NCI-H2107 treated with DMSO at 0.1 percent for 48 hours (cell line): ENCODE measurements at regions not wholly inside any gene's neighbourhood (a gene's known extent, or its start where the extent isn't known, plus 50 kb on each side); places are given as distances from the start of the nearest gene placed in this dataset.
"Not testable (repeated sequence)": the region's sequence is repeated elsewhere in the genome, so short reads cannot be mapped to it uniquely, and the experiment has no call there.

ENCODE experiments used
- DNase-seq: peaks from one replicate; lab custom pipeline; 2025; ENCODE audit not compliant: unreplicated experiment; lab: John Stamatoyannopoulos, UW

DNA sequence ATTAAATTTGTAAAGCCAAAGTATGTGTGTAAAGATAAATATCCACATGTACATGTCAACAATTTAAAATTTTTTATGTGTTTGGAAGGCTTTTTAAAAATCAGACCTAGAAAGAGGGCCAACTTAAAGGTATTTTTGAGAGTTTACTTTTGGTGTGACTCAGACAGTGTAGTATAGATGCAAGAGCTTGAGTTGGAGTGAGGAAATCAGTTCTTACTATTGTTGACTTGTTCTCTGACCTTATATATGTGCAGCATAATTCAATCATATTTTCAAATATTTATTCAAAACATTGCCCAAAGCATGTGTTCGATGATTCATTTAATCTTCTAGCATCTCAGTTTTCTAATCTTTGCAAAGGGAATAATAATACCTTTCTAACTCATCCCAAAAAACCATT, 243.7 kb upstream of the PRKCQ start:
- no peak for DNase-seq

- no peak for DNase-seq
Measured at GRCh38 chr10:6819301-6819700, 239.2 kb upstream of the PRKCQ start.

- no peak for DNase-seq
Measured at GRCh38 chr10:6817770-6818169, 237.7 kb upstream of the PRKCQ start.

DNA sequence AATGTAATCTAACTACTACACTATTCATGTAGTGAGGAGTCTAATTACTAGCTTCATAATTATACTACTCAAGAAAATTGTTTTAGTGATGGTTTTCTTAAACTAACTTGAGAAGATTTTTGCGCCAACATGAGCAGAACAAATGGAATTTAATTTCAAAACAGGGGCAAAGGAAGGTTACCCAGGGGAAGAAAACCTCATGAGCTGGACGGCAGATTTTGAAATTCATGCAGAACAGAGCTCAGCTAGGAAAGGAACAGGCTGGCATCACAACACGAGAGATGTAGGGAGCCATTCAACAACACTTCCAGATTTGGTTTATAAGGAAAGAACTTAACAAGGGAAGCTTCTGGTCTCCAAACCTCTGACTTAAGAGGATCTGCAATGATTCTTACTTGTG, 235.3 kb upstream of the PRKCQ start:
- DNase-seq: no peak

DNA sequence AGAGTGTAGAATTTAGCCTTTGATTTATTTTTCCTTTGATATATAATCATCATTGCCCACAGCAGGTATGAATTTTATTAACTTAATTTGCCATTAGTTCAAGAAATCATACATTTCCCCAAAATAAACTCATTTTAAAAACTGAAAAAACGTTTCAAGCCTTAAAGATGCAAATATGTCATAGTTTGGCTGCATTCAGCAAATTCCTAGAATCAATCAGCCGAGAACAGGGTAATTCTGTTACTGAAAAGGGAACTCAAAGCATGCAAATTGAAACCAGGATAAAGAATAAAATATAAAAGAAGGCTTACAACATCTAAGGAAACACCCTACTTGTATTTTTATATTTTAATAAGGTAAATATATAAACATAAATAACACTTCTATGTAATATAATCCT, 233.8 kb upstream of the PRKCQ start:
- DNase-seq: no peak

GRCh38 chr10:6813306-6813705, 233.2 kb upstream of the PRKCQ start:
- no peak for DNase-seq

DNA sequence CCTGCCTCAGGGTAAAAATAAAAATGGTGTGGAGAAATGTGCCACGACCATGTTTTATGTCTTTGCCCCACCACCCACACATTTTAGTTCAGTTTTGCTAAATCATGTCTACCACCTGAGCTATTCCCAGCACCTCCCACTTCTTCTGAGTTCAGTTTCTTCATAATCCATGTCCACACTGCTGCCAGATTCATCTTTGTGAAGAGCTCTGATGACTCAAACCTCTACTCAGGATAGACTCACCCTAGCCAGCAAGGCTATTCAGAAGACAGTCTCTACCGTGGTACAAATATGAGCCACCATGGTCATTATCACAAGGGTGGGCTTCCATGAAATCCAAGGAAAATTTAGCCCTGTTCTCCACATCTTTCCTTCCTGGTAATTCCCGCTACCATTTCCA, 231.1 kb upstream of the PRKCQ start:
- no peak for DNase-seq

DNA sequence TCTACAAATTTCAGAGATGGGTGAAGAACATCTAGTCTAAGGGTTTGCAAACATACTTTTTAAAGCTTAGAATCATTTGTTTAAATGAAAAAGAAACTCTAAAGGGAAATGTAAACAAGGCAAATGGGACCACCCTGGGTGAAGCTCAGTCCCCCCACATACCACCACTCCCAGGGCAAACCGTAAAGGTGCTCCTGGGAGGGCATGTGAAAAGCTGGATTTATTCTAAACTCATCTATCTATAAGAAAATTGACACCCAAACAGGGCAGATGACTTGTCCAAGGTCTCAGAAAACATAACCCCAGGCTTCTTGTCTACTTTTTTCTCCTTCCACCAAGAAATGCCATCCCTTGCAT, 223.3 kb upstream of the PRKCQ start:
- DNase-seq: no peak

DNA sequence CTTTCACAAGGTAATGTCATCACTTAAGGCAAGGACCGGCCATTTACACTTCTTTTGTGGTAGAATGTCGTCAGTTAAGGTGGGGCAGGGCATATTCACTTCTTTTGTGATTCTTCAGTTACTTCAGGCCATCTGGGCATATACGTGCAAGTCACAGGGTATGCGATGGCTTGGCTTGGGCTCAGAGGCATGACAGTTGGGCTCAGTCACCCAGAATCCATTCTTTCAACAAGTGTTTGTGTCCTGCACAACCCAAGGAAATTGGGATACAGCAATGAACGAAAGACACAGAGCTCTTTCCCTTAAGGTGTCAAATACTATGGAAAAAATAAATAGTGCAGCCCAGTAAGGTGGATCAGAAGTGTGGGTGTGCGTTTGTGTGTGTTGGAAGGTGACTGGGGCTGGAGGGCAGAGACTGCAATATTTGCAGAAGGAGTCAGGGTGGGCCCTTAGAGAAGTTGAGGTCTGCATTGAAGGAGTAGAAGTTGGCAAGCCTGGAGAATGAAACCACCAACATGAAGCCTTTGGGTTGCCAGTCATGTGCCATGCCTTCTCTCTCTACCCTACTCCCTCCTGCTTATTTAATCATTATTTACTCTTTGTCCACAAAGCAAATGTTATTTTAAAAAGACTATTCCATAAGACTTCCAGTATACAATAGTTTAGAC, 222.8 kb upstream of the PRKCQ start:
- no peak for DNase-seq

DNA sequence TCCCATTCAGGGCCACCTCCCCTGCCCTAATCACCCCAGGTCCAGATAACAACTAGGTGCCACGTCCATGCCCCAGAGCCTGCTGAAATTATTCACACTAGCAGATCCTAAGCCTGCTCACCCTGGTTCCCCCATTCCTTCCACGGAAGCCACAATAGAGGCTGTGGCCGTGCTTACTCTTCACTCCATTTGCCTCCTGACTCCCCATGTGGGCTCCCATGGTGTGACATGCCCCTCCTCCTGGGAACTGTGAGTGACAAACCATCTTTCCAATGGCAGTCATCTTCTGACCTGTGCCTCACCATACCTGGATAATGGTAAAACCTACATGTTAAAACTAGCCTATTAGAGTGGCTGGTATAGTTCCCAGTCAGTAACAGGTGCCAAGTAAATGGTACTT, 216.2 kb upstream of the PRKCQ start:
- no peak for DNase-seq

- no peak for DNase-seq
Measured at GRCh38 chr10:6795541-6795940, 215.5 kb upstream of the PRKCQ start.

- DNase-seq: not testable (repeated sequence)
Measured at GRCh38 chr10:6794841-6795240, 214.8 kb upstream of the PRKCQ start.

GRCh38 chr10:6794441-6794840, 214.4 kb upstream of the PRKCQ start:
- DNase-seq: no peak

GRCh38 chr10:6788731-6789130, 208.7 kb upstream of the PRKCQ start:
- no peak for DNase-seq

DNA sequence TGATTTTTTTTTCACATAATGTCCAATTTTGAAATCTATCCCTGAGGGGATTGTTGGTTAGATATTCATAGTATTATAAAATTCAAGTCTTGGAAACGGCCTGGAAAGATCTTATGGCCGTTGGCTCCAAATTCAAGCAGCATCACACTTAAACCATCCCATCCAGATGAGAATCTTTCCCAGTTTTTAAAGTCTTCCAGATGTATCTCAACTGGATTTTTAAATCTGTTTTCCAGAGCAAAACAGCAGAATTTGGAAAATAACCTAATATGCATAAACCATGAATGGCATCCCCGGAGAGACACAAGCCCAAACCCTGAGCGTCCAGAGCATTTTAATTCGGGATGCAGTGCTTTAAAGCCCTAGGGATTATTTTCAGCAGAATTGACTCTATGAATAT, 208.2 kb upstream of the PRKCQ start:
- DNase-seq: no peak

- no peak for DNase-seq
Measured at GRCh38 chr10:6787718-6788117, 207.6 kb upstream of the PRKCQ start.

GRCh38 chr10:6787091-6787490, 207.0 kb upstream of the PRKCQ start:
- no peak for DNase-seq

DNA sequence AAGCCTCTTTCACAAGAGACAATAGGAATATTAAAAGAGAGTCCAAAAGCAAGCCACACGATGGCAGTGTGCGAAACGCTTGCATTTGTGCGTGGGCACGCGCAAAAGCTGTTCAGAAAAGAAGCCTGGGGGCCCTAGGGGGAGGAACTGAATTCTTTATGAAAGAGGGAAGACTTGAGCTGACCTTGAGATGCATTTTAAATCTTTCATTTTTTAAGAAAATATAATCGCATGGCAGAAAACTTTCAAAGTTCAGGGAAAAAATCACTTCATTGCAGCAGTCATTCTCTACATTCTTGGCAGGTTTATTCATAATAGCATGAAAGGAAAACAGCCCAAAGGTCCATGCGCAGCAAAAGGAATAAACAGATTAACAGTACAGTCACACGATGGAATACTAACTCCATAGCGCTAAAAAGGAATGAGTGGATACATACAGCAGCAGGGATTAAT, 206.5 kb upstream of the PRKCQ start:
- DNase-seq: no peak

- not testable (repeated sequence) for DNase-seq
Measured at GRCh38 chr10:6784429-6784828, 204.4 kb upstream of the PRKCQ start.

- no peak for DNase-seq
Measured at GRCh38 chr10:6783471-6783870, 203.4 kb upstream of the PRKCQ start.

GRCh38 chr10:6782378-6782777, 202.3 kb upstream of the PRKCQ start:
- no peak for DNase-seq

GRCh38 chr10:6781133-6781770, 201.2 kb upstream of the PRKCQ start:
- DNase-seq: no peak
